A172 (cell line): ENCODE measurements at regions not wholly inside any gene's neighbourhood (a gene's known extent, or its start where the extent isn't known, plus 50 kb on each side); places are given as distances from the start of the nearest gene placed in this dataset.
"Not testable (repeated sequence)": the region's sequence is repeated elsewhere in the genome, so short reads cannot be mapped to it uniquely, and the experiment has no call there.

ENCODE experiments used
- DNase-seq: peaks from one replicate; pipeline ENCODE4 v3.0.0-alpha.2; 2015; ENCODE audit warnings: low spot score

- no peak for DNase-seq
Measured at GRCh38 chr21:35470522-35470921, 421.4 kb upstream of the RUNX1 start.

GRCh38 chr21:35469498-35469897 is 420.4 kb upstream of the RUNX1 start:
- DNase-seq: no peak

DNA sequence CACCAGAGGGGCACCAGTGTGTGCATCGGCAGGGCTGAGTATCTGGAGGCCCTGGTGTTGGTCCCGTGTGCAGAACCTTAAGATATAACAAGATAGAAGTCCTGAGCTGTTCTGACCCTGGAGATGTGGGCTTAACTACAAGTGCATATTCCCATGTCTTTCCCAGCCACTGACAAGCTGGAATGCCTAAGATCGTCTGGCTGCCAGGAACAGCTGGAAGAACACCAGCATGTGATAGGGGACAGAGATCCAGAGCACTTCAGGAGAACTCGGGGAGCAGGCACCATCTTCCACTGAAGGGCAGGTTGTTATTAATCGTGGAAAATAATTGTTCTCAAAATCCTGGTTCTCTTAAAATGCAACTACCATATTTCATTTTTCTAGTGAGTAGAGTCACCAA is 419.9 kb upstream of the RUNX1 start:
- DNase-seq: no peak

DNA sequence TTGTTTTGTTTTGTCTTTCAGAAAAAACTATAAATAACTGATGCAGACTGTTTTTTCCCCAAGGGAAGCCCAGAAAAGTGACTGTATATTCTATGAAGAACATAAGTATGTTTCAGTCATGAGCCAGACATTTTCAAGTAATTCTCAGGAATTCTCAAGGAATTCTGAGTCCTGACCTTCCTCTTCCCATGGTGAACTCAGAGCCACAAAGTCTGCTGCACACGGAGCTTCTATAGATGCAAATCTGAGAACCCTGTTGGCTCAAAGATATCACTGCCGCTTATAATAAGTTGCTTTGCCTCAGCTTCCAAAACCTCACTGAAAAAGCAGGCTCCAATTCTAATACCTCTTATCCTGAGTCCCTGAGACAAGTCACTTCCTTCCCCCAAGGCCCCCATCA is 418.5 kb upstream of the RUNX1 start:
- no peak for DNase-seq

DNA sequence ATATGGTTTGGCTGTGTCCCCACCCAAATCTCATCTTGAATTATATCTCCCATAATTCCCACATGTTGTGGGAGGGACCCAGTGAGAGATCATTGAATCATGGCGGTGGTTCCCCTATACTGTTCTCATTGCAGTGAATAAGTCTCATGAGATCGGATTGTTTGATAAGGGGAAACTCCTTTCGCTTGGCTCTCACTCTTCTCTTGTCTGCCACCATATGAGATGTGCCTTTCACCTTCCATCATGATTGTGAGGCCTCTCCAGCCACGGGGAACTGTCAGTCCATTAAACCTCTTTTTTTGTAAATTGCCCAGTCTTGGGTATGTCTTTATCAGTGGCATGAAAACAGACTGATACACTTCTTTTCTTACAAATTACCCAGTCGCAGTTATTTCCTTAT is 417.6 kb upstream of the RUNX1 start:
- DNase-seq: not testable (repeated sequence)

DNA sequence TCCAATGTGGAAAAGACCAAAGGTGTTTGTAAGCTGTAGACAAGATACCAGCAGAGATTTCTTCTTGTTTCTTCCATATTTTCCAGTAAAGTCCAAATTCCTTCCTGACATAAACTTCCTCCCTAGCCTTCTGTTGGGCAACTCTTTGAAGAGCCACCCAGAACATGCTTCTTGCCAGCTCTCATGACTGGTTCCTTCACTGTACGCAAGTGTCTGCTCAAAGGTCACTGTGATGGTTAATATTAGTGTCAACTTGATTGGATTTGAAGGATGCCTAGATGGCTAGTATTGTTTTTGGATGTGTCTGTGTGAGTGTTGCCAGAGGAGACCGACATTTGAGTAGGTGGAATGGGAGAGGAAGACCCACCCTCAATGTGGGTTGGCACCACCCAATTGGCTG is 416.6 kb upstream of the RUNX1 start:
- no peak for DNase-seq

DNA sequence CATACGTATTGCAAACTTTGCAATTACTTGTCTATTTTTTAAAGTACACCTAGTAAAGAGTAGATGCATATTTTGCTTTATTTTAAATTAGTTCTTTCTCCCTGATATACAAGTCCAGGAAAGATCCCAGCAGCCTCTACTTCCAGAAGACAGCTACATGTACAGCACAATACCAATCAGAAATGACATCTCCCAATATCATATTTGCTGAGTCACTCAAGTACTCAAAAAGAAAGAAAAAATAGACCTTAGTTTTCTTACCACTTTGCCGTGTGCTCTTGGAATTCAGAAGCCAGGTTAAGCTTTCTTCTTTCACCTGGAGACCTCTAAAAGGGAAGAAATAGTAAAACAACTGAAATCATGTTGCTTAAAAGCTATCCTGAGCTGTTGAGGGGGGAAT is 412.6 kb upstream of the RUNX1 start:
- no peak for DNase-seq

DNA sequence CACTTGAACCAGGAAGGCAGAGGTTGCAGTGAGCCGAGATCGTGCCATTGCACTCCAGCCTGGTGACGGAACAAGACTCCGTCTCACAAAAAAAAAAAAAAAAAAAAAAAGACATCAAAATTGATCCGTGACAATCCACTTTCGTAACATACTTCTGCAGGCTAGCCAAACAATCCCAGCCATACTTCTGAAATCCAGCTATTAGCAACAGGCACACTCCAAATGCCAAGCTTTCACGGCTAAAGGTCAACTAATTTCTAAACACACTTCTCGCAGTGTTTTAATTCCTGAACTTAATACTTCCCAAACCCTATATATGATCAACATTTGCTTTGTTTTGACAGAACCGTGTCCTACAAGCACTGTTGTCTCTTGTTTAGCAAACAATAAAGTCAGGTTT is 411.3 kb upstream of the RUNX1 start:
- no peak for DNase-seq

DNA sequence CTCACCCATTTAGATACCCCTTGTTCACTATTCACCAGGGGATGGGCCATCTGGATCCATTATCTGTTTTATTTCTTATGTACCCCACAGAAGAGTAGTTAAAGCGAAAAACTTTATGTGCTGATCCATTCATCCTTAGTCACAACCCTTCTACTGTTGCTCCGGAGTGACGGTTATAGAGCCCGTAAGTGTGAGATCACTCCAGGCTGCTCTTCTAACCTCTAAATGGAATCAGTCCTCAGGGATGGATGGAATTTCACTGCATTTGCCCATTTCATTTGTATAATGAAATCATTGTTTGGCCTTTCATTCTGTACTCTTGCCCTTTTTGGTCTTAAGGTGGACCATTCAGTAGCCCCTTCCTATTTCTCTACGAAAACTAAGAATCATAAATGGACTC is 409.3 kb upstream of the RUNX1 start:
- no peak for DNase-seq

DNA sequence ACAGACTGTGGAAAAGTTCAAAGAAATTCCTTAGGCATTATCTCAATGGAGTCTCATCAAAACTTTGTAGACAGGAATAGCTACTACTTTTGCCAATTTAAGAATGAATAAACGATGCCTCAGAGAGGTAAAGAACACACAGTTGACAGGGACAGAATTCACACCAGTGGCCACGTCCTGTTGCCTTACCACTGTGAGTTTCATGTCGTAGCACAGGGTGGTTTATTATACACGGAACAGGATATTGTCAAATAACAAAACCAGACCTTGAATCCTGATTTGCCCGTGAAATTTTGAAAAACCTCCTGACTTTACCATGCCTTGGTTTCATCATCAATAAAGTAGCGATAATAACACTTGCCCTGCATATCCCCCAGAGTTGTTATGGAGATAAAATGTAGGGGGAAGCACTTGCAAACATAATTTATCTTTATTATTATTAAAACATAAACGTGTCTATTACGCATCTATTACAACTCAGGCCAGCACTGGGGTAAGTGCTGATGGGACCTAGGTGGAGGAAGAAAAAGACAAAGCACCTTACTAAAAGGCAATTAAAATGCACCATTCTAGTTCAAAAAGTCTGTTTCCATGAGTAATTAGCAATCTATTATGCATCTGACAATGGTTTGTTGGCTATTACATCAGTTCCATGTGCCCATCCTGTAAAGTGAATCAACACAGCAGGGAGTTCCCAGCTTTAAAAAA is 408.1 kb upstream of the RUNX1 start:
- peak; percentile 14 for DNase-seq

GRCh38 chr21:35451276-35451675 is 402.2 kb upstream of the RUNX1 start:
- DNase-seq: no peak

DNA sequence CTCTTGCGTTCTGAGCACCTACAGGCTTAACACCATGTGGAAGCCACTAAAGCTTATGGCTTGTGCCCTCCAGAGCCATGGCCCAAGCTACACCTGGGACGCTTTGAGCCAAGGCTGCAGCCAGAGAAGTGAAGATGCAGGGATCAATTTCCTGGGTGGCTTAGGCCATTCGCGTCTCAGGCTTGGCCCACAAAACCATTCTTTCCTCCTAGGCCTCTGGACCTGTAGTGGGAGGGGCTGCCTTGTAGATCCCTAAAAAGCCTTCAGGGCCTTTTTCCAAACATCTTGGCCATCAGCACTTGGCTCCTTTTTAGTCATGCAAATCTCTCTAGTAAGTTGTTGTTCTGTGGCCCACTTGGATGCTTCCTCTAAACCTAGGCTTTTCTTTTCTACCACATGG is 401.7 kb upstream of the RUNX1 start:
- DNase-seq: no peak

DNA sequence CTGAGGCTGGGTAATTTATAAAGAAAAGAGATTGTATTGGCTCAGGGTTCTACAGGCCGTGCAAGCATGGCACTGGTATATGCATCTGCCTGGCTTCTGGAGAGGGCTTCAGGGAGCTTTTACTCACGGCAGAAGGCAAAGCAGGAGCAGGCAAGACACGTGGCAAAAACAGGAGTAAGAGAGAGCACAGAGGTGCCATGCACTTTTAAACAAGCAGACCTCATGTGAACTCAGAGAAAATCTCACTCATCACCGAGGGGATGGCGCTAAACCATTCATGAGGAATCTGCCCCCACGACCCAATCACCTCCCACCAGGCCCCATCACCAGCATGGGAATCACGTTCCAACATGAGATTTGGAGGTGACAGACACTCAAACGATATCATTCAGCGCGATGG is 400.7 kb upstream of the RUNX1 start:
- no peak for DNase-seq

- no peak for DNase-seq
Measured at GRCh38 chr21:35448876-35449599, 399.9 kb upstream of the RUNX1 start.

- DNase-seq: no peak
Measured at GRCh38 chr21:35444391-35444790, 395.3 kb upstream of the RUNX1 start.

GRCh38 chr21:35441868-35442582 is 392.9 kb upstream of the RUNX1 start:
- DNase-seq: no peak

DNA sequence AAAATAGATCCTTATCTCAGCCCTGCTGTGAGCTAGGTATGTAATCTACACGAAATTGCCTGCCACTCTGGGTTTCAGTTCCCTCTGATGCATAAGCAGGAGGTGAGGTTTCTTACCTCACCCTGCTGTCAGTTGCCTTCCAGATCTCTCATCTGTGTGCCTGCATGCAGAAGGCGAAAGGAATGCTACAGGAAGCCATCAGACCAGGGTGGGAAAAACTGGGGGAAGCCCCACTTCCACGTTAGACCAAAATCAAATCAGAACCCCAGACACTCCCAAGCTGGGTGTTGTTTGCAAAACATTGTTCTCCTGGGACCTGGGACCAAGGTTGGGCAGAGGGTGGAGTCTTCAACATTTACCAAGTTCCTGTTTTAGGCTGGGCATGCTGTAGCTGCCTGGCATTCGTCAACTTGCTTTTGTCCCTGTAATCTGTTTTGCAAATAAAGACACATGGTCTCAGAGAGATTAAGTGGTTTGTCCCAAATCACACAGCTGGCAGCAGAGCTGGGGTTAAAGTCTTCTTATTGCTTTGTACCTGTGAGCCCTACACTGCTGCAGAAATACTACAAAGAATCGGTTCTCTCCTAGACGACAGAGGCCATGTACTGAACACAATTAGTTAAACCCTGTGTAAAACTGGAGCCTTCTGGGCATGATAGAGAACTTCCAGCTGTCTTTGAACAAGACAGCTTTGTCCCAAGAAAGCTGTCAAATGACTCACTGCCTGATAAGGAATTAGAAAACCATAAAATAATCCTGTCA is 389.7 kb upstream of the RUNX1 start:
- DNase-seq: no peak

- no peak for DNase-seq
Measured at GRCh38 chr21:35437941-35438340, 388.8 kb upstream of the RUNX1 start.

DNA sequence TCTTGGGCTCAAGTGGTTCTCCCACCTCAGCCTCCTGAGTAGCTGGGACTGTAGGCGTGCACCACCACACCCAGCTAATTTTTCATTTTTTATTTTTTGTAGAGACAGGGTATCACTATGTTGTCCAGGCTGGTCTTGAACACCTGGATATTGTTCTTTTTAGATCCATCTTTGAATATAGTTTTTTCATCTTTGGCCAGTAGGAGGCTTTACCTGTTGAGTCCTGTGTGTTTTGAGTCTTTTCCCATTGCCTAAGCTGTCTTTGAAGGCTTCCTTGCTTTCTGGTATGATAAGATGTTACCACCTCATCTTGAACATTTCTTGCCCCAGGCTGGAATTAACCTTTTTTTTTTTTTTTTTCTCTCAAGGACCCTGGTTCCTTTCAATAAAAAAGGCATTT is 387.8 kb upstream of the RUNX1 start:
- DNase-seq: no peak

DNA sequence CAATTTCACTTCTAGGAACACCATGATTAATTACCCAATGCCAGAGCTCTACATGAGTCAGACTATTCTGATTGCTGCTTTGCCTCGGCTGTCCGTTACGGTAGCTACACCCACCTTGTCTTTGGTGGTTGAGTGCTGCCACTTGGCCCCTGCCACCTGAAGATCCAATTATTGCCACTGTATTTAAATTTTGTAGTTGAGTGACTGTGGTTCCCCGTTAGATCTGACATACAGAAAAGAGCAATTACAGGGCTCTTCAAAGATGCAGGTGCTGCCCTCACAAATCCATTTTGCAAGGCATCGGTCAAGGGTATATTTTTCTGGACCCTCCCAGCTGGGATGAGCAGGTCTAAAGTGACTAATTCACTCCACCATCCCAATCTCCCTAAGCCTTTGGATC is 383.5 kb upstream of the RUNX1 start:
- DNase-seq: not testable (repeated sequence)

GRCh38 chr21:35430260-35430659 is 381.2 kb upstream of the RUNX1 start:
- no peak for DNase-seq

DNA sequence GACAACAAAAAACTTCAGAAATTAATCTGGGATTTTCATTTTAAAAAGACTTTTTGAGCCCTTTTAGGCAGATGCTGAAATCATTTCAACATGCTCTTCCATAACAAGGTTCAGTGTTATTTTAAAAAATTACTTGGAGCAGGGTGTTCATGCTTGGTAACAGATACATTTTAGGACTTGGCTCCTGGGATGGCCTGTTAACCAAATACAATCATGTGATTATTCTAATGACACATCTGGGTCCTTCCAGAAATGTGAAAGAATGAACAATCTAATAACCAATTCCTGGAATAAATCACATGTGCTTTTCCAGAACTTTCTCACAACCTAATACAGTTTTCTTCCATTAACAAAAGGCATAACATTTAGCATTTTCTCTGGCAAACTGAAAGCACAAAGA is 379.8 kb upstream of the RUNX1 start:
- DNase-seq: no peak
